PC-3 (cell line): ENCODE measurements at regions not wholly inside any gene's neighbourhood (a gene's known extent, or its start where the extent isn't known, plus 50 kb on each side); places are given as distances from the start of the nearest gene placed in this dataset.

Experiments
- EZH2 ChIP-seq: fragments of 300-600 bp; sonication (generic); IDR thresholded peaks from one replicate; pipeline ENCODE4 v1.6.1; 2017; ENCODE audit warnings: antibody characterized with exemption, mild to moderate bottlenecking, low read length; ENCODE audit not compliant: unreplicated experiment
- EZH2phosphoT487 ChIP-seq: fragments of 300-600 bp; sonication (generic); IDR thresholded peaks from 2 replicates; pipeline ENCODE4 v1.6.1; 2018; ENCODE audit warnings: mild to moderate bottlenecking, antibody characterized with exemption, low read length, borderline replicate concordance
- TF ChIP-seq, protein P1 (sequence below): fragments of 300-600 bp; sonication (generic); conservative IDR thresholded peaks from 2 replicates; pipeline ENCODE4 v1.5.1; 2017; ENCODE audit warnings: antibody characterized with exemption, low read depth, mild to moderate bottlenecking, low read length

GRCh38 chr14:65901595-65901994 lies 489.1 kb downstream of the FUT8 start:
- TF ChIP-seq, protein P1, sequence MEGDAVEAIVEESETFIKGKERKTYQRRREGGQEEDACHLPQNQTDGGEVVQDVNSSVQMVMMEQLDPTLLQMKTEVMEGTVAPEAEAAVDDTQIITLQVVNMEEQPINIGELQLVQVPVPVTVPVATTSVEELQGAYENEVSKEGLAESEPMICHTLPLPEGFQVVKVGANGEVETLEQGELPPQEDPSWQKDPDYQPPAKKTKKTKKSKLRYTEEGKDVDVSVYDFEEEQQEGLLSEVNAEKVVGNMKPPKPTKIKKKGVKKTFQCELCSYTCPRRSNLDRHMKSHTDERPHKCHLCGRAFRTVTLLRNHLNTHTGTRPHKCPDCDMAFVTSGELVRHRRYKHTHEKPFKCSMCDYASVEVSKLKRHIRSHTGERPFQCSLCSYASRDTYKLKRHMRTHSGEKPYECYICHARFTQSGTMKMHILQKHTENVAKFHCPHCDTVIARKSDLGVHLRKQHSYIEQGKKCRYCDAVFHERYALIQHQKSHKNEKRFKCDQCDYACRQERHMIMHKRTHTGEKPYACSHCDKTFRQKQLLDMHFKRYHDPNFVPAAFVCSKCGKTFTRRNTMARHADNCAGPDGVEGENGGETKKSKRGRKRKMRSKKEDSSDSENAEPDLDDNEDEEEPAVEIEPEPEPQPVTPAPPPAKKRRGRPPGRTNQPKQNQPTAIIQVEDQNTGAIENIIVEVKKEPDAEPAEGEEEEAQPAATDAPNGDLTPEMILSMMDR: no peak
- TF ChIP-seq EZH2 (no peak), EZH2phosphoT487 (no peak)
